HG02588 (cell line): ENCODE measurements at regions not wholly inside any gene's neighbourhood (a gene's known extent, or its start where the extent isn't known, plus 50 kb on each side); places are given as distances from the start of the nearest gene placed in this dataset.
A peak's percentile ranks its signal among the peaks of the same experiment; 100 is the strongest.

ENCODE experiments used
- ATAC-seq: cut with Tn5 transposase; IDR thresholded peaks from one replicate; pipeline ENCODE4 v1.9.1; 2021; ENCODE audit warnings: mild to moderate bottlenecking, moderate library complexity; ENCODE audit not compliant: unreplicated experiment

DNA sequence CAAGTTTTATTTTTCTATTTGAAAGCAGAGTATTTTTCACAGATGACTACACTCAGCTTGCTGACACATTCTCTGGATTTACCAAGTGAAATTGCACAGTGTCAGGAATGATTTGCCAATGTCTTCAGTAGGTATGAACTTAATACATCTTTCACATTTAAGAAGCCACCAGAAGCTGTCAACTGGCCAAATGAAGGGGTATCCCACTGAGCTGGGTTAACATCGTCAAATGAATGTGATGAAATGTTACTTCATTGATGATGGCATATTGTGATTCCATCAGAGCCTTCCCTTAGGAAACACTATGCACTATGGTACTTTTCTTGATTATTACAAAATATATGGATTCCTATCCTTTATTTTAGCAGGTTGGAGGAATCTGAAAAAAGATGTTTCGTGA is 592.3 kb downstream of the FGF9 start:
- ATAC-seq = no peak

DNA sequence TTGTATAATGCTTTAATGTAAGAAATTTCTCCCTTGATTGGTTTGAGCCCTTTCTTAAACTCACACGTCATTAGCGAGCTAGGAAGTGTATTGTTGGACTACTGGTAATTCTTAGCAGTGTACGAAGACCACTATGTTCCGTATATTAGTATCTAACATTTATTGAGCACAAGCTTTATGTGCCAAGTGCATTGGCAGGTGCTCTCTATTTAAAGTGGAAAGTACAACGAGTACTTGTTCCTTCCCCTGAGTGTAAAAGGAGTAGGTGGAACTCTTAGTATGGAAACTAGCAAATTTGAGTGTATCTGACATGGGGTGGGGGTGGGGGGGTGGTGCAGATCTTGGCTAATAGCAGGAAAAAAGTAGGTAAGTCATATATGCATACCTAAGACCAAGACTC is 594.7 kb downstream of the FGF9 start:
- ATAC-seq = no peak

DNA sequence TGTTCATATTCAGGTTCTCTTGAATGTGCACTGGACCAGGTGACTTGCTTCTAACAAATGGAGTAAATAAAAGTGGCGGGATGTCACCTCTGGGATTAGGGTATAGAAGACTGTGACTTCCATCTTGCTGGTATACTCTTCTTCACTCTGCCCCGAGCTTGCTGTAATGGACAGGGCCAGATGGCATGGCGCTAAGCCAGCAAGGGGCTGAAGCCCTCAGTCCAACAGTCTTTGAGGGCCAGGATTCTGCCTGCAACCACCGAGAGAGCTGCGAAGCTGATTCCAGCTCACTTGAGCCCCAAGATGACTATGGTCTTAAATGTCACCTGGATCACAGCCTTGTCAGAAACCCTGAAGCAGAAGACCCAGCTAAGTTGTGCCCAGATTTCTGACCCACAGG is 600.0 kb downstream of the FGF9 start:
- ATAC-seq = no peak

DNA sequence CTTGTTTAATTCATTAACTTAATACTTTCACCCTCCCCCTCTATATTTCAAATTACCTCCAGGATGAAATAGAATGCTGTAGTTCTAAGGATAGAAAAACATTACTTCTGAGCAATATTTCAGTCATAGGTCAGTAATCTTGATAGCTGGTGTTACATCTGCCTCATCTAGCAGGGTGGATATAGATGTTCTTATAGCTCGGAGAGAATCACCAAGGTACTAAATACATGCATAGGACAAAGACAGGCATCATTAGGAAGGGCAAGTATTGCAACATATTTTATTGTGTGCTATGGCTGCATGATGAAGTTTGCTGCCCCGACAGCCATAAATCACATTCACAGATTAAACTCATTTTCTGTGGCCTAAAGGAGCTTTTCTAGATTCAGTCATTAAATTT is 601.0 kb downstream of the FGF9 start:
- no peak for ATAC-seq

DNA sequence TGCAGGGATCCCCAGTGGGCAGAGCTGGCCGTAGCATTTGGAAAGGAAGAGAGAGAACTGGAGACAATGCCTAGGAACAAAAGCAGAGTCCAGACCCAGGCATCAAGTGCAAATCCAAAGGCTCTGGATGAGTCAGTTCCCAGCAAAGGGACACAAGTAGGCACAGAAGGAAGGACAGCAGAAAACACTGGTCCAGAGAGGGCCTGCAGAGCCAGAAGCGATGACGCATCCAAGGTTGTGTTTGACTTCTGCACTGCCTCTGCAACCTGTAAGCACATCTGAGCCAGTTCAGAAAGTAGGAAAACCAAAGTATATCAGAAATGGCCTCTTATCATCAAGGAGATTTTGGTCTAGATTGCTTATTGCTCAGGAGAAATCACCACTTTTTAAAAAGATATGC is 604.5 kb downstream of the FGF9 start:
- ATAC-seq = no peak

DNA sequence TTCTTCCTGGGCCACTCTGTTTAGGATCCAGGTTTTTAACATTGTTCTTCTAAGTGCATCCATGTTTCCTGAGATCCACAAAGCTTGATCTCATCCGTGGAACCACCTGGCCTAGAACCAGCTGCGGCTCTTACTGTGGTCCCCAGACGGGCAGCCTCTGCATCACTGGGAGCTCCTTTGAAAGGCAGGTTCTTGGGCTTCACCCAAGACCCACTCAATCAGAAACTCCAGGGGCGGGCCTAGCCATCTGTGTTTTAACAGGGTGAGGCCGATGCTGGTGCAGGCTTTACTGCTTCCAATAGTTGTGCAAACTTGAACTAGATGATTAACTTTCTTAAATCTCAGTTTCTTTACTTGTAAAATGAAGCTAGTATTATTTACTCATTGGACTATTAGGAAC is 605.7 kb downstream of the FGF9 start:
- no peak for ATAC-seq

DNA sequence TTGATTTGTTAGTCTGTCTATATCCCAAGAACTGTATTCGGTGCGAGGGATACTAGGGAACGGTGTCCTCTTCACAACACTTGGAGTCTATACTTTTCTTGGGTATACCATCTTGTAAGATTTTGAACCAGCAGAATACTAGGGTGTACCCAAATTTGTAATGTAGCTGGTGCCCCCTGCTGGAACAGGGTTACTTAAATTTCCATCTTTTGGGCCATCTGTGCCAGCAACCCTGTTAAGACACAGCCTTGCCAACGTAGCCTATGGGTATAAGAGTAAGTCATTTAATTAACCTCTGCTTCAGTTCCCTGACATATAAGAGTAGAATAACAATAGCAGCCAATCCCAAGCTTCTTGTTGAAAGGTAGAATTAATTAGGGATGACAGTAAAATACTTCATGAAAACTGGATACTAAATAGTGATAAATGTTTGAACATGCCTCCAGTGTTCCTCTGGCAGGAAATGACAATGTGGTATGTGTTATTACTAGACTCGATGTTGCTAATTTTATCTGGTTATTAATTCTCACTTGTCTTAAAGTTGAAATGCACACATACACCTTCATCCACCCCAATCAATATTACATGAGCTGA is 607.6 kb downstream of the FGF9 start:
- peak; percentile 80 for ATAC-seq

DNA sequence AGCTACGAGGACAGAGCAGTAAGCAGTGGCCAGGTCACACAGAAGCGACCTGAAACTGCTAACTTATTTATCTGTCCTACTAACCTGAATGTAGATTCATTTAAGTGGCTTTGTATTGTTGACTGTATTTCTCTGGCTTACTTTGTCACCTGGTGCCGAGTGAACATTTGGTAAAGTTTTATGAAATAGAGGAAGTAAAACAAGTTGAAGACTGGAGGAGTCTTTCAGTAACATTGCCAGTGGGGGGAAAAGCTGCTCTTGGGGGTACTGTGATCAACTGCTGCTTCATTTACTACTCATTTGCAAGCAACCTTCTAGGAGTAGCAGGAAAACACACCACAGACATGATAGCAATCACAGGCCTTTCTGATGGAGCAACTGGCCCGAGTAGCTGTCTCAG is 615.0 kb downstream of the FGF9 start:
- no peak for ATAC-seq

DNA sequence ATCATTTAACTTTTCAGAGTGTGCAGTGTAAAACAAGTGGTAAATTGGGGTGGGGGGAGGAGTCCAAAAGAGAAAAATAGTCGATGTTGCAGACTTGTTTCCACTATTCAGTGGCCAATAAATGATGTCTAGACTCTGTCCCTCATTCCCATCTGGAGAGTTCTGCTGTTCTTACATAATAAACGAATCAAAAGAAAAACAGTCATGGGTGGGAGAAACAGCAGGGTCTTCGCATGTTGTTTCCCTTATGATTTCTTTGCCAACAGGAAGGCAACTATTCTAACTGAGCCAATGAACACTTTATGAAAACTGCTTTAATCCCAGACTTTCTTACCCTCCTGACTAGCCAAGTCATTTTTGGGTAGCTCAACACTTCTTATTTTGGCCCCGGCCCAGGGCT is 615.5 kb downstream of the FGF9 start:
- no peak for ATAC-seq

DNA sequence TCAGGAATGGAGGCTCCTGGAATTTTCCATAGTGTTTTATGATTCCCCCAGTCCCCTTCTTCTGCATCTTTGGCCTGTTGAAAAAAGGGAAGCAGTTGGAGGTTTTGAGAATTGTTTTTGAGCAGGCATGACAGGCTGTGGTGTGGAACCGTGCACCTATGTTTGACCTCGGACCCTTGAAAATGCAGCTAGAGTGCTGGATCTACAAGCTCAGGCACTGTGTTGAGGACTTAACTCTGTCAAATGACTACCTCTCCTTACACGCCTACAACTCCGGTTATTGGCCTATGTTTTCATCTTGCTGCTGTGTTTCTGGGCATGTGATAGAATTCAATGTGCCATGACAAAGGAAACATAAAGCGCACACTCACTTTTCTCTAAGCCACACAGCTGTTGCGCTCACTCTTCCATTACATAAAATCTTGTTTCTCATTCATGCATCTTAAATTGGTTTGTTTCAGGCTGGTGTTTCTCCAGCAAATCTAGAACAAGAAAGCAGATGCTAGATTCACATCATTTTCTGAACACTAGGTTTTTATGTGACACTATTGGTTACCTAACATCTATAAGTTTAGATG is 616.6 kb downstream of the FGF9 start:
- no peak for ATAC-seq

DNA sequence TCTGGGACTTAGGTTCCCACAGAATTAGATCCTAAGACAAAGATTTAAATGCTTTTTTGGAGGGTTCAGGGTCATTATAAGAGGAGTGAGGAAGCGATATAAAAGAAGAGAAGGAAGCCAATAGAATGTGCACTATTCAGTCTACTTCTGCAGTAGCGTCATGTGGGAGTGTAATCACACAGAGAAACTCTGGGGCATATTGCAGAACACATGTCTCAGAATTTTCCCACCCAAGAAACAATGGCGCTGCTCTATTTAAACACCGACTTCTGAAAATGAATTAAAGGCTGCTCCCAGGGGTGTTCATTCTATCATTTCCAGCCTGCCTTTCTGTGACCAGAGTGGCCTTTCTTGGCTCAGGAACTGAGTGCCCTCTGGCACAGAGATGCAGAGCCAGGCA is 617.6 kb downstream of the FGF9 start:
- ATAC-seq = no peak

DNA sequence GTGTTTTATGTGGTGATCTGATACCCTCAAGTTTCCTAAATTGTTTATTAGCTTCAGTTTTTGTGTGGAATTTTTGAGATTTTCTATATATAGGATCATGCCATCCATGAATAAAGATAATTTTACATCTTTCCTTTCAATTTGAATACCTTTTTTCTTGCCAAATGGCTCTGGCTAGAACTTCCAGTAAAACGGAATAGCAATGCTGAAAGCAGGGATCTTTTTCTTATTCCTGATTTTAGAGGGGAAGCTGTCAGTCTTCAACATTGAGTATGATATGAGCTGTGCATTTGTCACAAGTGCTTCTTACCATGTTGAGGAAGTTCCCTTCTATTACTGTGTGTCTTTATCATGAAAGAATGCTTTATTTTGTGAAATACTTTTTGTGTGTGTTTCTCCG is 618.8 kb downstream of the FGF9 start:
- no peak for ATAC-seq

DNA sequence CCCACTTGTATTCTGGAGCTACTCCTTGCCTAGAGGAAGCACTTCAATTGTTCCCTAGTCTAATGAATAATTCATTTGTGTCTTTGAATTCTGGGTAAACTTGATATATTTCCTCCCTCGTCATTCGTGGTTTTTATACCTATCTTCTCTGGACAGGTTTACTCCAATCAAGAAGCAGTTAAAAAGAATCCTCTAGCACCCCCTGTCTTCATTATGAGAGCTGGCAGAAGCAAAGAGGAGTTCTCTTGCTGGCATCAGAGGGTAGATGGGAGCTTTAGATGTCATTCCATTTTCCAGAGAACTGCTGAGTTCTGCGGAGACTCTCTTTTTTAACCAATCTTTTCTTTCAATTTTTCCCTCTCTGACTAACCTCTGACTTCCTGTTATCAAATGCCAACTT is 627.7 kb downstream of the FGF9 start:
- no peak for ATAC-seq

DNA sequence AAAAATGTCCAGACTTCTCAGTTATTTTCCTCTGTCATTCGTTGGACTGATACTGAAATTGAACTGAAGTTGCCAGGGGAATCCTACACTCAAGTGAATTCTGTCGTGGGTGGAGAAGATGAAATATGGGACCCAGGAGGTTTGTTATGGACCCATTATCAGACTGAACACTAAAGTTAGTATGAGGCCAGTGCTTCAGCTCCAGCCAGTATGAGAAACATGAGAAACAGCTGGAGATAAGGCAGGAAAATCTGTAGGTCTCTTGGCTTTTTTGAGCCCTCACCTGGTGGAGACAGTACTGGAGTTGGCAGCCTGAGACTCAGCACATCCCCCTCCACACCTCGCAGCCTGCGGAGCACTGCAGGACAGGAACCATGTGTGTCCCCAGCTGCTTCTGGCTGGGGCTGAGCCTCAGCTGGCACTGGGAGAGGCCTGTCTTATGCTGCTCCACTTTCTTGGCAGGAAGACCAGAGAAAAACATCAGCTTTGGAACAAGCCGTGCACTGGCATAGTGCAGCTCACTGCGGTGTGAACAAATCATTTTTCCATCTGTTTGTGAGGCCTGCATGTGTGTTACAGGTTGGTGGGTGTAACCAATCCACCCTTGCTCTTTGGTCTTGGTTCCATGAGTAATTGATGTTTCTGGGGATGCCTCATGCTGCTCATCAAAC is 641.0 kb downstream of the FGF9 start:
- ATAC-seq = no peak

DNA sequence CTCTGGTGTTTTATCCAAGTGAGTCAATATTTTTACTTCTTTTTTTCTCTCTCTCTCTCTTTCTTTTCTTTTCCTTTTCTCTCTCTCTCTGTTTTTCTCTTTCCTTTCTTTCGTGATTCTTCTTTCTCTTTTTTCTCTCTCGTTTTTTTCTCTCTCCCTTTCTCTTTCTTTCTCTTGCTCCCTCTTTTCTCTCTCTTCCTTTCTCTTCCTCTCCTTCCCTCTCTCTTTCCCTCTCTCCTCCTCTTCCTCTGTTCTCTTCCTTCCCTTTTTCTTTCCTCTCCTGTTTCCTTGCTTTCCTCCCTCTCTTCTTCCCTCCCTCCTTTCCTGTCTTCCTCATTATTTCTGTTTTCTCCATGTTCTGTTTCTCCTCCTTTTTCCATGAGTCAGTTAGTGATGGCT is 641.5 kb downstream of the FGF9 start:
- no peak for ATAC-seq

DNA sequence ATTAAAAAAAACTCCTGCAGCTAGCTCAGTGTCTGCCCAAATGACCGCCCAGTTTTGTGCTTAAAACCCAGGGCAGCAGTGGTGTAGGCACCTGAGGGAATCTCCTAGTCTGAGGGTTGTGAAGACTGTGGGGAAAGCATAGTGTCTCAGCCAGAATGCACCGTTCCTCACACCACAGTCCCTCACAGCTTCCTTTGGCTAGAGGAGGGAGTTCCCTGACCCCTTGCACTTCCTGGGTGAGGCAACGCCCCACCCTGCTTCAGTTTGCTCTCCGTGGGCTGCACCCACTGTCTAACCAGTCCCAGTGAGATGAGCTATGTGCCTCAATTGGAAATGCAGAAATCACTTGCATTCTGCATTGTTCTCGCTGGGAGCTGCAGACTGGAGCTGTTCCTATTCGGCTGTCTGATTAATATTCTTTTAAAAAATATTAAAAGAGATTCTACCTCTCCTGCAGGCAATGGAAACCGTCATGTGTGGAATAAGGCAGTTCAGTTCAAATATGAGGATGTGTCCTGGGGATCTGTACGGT is 645.7 kb downstream of the FGF9 start:
- no peak for ATAC-seq

DNA sequence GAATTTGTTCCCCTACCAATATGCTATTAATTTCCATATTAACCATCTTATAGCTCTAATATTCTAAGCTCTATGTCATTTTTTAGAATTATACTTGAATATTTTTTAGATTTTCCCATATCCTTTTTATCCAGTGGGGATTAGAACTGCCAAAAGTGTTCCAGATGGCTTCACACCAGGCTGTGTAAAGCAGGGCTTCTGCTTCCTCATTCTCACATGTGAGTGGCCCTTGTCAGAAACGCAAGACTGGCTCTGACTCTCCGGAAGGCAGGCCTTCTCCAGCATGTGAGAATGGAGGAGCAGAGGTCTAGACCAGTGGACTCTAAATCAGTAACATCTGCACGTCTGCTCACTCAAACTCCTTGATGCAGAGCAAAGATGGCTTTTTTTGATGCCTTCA is 650.1 kb downstream of the FGF9 start:
- no peak for ATAC-seq

DNA sequence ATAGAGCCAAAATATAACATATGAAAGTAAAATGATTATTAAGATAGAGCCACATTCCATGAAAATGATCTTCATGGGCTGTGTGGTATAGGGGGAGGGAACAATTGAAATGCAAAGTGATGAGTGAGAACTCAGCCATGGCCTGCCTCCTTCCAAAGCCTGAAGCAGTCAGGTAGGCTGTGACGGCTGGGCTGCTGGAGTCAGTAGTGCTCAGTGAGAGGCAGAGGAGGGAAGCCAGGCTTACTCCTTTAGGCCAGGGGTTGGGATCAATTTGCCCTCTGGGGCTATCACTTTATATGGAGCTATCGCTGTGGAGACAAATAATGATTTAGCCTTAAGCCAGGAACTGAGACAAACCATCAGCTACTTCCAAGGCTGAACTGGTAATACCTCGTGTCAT is 654.9 kb downstream of the FGF9 start:
- ATAC-seq = no peak

DNA sequence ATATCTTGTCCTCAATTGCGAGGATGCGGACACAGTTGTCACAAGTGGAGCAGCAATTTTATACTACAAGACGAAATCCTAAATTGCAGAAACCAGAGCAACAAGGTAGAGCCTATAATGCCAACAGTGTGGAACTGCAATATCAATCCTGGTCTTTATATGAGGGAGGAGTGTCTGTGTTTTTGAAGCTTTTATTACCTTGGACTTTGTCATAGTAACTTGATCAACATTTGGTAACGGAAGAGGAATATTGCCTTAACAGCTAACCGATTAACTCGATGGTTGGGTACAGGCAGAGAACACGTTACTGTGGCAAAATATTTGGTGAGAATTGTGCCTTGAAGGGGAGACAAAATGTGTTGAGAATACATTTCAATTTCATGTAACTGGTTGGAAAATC is 661.5 kb downstream of the FGF9 start:
- no peak for ATAC-seq

DNA sequence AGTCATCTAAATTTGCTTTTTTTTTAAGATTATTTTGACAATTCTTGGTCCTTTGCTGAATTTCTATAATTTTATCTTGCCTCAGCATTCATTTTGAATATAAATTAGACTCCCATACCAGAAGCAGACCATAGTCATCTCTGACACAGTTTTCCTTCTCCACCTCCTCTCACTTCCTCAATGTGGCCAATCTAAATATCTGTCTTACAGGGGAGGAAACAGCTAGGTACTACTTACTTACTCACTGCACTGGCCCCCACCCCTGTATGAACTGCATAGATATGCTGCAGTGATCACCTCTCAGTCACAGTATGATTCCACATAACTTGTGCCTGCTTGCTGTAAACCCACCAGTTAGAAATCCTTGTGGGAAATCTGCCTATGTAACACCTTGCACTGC is 665.6 kb downstream of the FGF9 start:
- no peak for ATAC-seq

DNA sequence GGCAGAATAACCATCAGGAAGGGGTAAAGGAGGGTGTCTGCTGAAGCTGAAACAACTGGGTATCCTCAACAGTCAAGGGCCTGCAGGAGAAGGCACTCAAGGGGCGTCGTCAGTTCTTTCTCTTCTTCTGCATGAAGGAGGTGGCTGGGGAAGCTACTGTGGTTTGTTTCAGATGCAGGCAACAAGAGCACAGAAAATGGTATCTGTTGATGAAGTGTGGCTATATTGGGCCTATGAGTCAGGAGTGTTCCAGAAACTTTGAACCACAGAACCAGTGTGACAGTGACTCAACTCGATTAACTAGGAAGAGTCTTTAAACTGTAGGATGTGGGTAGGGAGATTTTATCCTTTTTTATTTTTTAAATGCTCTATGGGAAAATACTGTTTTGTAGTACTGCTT is 686.3 kb downstream of the FGF9 start:
- no peak for ATAC-seq

DNA sequence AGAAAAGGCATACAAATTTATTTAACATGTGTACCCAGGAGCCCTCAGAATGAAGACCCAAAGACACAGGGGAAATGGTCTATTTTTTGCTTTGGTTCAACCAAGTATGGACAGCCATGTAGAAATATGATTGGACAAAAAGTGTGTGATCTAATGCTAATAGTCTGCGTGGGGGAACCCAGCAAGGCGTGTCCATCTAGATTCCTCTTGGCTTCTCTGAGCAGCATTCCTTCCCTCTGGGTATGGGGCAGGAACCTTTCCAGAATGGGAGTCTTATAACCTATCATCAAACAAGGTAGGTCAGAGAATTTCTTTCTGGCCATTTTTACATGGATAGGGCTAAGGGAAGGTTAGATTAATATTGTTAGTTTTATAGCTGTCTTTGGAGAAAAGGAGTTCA is 698.2 kb downstream of the FGF9 start:
- no peak for ATAC-seq

DNA sequence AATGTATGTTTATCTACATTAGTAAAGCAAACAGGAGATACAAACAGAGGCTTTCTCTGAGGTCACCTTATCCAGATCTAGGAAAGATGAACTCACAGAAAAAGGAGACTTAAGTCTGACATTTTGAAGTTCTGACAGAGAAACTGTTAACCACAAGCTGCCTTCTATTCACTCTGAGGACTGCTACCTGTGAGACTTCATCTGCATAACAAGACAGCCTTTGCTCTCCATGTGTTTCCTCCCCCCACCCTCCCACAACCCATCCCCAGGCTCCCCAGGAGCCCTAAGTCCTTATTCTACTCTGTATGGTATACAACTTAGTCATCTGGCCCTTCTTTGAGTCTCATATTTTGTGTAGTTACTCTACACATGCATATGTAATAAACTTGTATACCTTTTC is 699.0 kb downstream of the FGF9 start:
- ATAC-seq = no peak
